ENCODE measurements at regions not wholly inside any gene's neighbourhood (a gene's known extent, or its start where the extent isn't known, plus 50 kb on each side); places are given as distances from the start of the nearest gene placed in this dataset.
A peak's percentile ranks its signal among the peaks of the same experiment; 100 is the strongest.

DNA sequence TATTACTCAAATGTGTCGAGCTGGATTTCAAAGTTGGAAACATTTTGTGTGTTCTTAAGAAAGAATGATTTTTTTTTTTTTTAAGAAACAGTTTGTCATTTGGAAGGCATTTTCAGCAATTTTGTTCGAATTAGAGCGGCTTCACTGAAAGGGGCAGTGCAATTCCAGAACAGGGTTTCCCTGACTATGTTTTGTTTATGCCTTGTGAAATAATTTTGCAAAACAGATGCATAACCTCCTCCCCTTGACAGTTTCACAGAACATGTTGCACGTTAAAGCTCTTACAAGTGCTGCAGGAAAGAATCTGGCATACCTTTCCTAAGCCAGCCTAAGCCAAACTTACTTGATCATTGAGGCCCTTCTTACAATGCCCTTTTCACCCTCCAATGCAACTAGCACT is 216.0 kb upstream of the SSTR4 start:
- Histone ChIP-seq H3K79me2 (ENCODE audit: low read length) (no peaks in the 10 kb centered on the region), H4K20me1 (ENCODE audit: insufficient read depth, low read length) (no peaks in the 10 kb centered on the region), H3K4me1 (ENCODE audit: low read length) (no peaks in the 10 kb centered on the region), H3K36me3 (replicated peaks; ENCODE audit: low read depth, low read length) (no peaks in the 10 kb centered on the region), H3K9ac (ENCODE audit: low read length) (no peak overlapping the region), H3K9me3 (ENCODE audit: insufficient read depth, low read length) (no peaks in the 10 kb centered on the region), H3K27me3 (ENCODE audit: low read depth, low read length) (peaks cover 13% of the 10 kb centered on the region; the same call in 1 of the 2 replicates), H2AFZ (ENCODE audit: low read depth, low read length) (no peak overlapping the region), H3K4me3 (ENCODE audit: low read length) (no peak overlapping the region), H3K4me2 (ENCODE audit: low read length) (no peak overlapping the region), H3K27ac (ENCODE audit: low read length) (no peak overlapping the region)
- no peak for TF ChIP-seq EZH2phosphoT487 (IDR thresholded peaks at IDR 0.05; ENCODE audit: low read depth)
- TF ChIP-seq, protein P1, sequence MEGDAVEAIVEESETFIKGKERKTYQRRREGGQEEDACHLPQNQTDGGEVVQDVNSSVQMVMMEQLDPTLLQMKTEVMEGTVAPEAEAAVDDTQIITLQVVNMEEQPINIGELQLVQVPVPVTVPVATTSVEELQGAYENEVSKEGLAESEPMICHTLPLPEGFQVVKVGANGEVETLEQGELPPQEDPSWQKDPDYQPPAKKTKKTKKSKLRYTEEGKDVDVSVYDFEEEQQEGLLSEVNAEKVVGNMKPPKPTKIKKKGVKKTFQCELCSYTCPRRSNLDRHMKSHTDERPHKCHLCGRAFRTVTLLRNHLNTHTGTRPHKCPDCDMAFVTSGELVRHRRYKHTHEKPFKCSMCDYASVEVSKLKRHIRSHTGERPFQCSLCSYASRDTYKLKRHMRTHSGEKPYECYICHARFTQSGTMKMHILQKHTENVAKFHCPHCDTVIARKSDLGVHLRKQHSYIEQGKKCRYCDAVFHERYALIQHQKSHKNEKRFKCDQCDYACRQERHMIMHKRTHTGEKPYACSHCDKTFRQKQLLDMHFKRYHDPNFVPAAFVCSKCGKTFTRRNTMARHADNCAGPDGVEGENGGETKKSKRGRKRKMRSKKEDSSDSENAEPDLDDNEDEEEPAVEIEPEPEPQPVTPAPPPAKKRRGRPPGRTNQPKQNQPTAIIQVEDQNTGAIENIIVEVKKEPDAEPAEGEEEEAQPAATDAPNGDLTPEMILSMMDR (IDR thresholded peaks at IDR 0.05; ENCODE audit: low read depth, low read length) = no peak

DNA sequence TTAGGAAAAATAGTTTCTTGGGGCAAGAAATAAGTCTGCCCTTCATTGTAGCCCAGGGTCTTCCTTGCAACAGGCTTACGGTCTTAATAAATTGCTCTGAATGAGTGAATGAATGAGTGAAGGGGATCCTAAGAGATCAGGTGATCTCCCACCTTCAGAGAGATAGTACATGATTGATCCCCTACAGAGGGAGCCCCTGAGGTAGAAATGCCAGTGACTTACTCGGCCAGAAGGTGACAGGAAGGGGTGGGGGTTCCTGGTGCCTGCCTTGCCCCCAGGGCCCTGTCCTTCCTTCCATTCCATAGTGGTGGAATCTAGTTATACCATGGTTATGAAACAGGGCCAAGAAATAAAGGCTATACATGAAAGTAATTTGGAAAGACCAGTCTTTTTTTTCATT is 215.3 kb upstream of the SSTR4 start:
- H3K27me3 ChIP-seq (ENCODE audit: low read depth, low read length) = peaks cover 11% of the 10 kb centered on the region; the same call in 1 of the 2 replicates
- H3K4me2 ChIP-seq (ENCODE audit: low read length) = no peak overlapping the region
- no peaks in the 10 kb centered on the region for H3K36me3 ChIP-seq (replicated peaks; ENCODE audit: low read depth, low read length)
- H3K9ac ChIP-seq (ENCODE audit: low read length) = no peak overlapping the region
- H3K79me2 ChIP-seq (ENCODE audit: low read length) = no peaks in the 10 kb centered on the region
- no peak overlapping the region for H3K27ac ChIP-seq (ENCODE audit: low read length)
- no peak overlapping the region for H3K4me3 ChIP-seq (ENCODE audit: low read length)
- no peak overlapping the region for H2AFZ ChIP-seq (ENCODE audit: low read depth, low read length)
- no peaks in the 10 kb centered on the region for H3K4me1 ChIP-seq (ENCODE audit: low read length)
- H3K9me3 ChIP-seq (ENCODE audit: insufficient read depth, low read length) = no peaks in the 10 kb centered on the region
- no peaks in the 10 kb centered on the region for H4K20me1 ChIP-seq (ENCODE audit: insufficient read depth, low read length)
- TF ChIP-seq EZH2phosphoT487 (IDR thresholded peaks at IDR 0.05; ENCODE audit: low read depth) = no peak
- TF ChIP-seq, protein P1 (IDR thresholded peaks at IDR 0.05; ENCODE audit: low read depth, low read length) = peak; percentile 18; the same call in 1 of the 2 replicates

DNA sequence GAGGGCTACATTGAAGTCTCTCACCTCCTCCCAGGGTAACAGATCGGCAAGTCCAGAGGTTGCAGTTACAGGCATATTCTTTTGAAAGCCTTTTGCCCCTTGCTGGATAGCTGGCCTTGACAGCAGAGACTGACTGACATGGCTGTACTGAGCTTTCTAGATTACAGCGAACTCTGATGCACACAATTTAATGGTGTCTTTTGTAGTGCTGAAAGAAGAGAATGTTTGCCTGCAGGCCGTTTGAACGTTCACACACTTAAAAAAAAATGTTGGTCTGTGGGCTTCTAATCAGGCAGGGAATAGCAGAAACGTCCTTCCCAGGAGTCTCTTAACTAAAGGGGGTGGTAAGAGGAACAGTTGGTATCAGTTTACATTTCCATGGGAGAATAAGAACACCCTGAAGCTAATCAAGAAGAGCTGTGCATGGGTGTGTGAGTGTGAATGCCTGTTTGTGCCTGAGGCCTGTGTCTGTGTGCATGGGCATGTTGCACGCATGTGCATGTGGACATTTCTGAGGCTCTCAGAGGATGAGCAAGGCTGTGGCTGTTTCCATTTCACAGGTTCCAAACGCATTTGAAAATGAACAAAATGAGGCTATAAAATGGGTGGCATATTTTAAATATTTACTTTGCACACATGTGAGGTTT is 213.9 kb upstream of the SSTR4 start:
- 0 out of 2 replicates have a peak, but pooled peaks cover under 1% of the 10 kb centered on the region for H3K27me3 ChIP-seq (ENCODE audit: low read depth, low read length)
- no peak for TF ChIP-seq EZH2phosphoT487 (IDR thresholded peaks at IDR 0.05; ENCODE audit: low read depth)
- TF ChIP-seq, protein P1 (IDR thresholded peaks at IDR 0.05; ENCODE audit: low read depth, low read length) = no peak
- H3K4me2 ChIP-seq (ENCODE audit: low read length) = no peak overlapping the region
- H3K9ac ChIP-seq (ENCODE audit: low read length) = no peak overlapping the region
- H3K4me1 ChIP-seq (ENCODE audit: low read length) = no peaks in the 10 kb centered on the region
- H3K36me3 ChIP-seq (replicated peaks; ENCODE audit: low read depth, low read length) = no peaks in the 10 kb centered on the region
- no peak overlapping the region for H3K4me3 ChIP-seq (ENCODE audit: low read length)
- no peak overlapping the region for H3K27ac ChIP-seq (ENCODE audit: low read length)
- no peak overlapping the region for H2AFZ ChIP-seq (ENCODE audit: low read depth, low read length)
- no peaks in the 10 kb centered on the region for H3K79me2 ChIP-seq (ENCODE audit: low read length)
- H4K20me1 ChIP-seq (ENCODE audit: insufficient read depth, low read length) = no peaks in the 10 kb centered on the region
- H3K9me3 ChIP-seq (ENCODE audit: insufficient read depth, low read length) = no peaks in the 10 kb centered on the region

DNA sequence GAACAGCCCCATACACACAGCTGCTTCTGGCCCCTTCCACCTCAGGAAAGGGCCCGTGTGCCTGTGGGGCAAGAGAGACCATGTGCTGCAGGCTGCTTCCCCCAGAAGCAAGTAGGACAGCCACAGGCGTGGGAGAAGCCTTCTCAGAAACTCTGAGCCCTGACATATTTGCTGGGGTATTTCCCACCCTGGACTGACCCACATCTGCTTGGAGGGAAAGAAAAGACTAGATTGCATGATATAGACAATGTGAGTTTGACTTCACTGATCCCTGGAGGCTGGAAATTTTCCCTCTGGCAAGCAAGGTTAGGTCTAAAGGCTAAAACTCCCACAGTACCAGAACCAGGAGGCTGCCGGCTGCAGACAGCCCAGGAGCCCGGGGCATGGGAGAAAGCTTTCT is 213.3 kb upstream of the SSTR4 start:
- Histone ChIP-seq H2AFZ (ENCODE audit: low read depth, low read length) (no peak overlapping the region), H3K4me3 (ENCODE audit: low read length) (no peak overlapping the region)
- TF ChIP-seq, protein P1 (IDR thresholded peaks at IDR 0.05; ENCODE audit: low read depth, low read length) = no peak
- no peak for TF ChIP-seq EZH2phosphoT487 (IDR thresholded peaks at IDR 0.05; ENCODE audit: low read depth)

More for the DNA sequence above, 213.3 kb upstream of the SSTR4 start:
- Histone ChIP-seq H4K20me1 (ENCODE audit: insufficient read depth, low read length) (no peaks in the 10 kb centered on the region), H3K4me2 (ENCODE audit: low read length) (no peak overlapping the region), H3K9ac (ENCODE audit: low read length) (no peak overlapping the region), H3K27ac (ENCODE audit: low read length) (no peak overlapping the region), H3K79me2 (ENCODE audit: low read length) (no peaks in the 10 kb centered on the region), H3K4me1 (ENCODE audit: low read length) (no peaks in the 10 kb centered on the region), H3K9me3 (ENCODE audit: insufficient read depth, low read length) (no peaks in the 10 kb centered on the region), H3K27me3 (ENCODE audit: low read depth, low read length) (no peaks in the 10 kb centered on the region), H3K36me3 (replicated peaks; ENCODE audit: low read depth, low read length) (no peaks in the 10 kb centered on the region)

All from OCI-LY3 (cell line).